HEK293 (cell line): ENCODE measurements at regions not wholly inside any gene's neighbourhood (a gene's known extent, or its start where the extent isn't known, plus 50 kb on each side); places are given as distances from the start of the nearest gene placed in this dataset.

Source experiments
- CTCF ChIA-PET: fragments of 350-600 bp; formaldehyde crosslinking; extraction: SDS; loops from one replicate; lab custom pipeline; 2021; ENCODE audit warnings: antibody characterized with exemption; lab: Yijun Ruan, JAX
- POLR2A ChIA-PET: fragments of 300-600 bp; formaldehyde crosslinking; extraction: SDS; loops from one replicate; lab custom pipeline; 2020; ENCODE audit warnings: antibody characterized with exemption, inconsistent platforms; lab: Yijun Ruan, JAX
- H3K27ac ChIP-seq: fragments of 200-500 bp; sonication (Bioruptor generic); 2 replicates; pipeline ENCODE4 v1.5.1; 2014; ENCODE audit warnings: low read depth, low read length, control low read depth, inconsistent platforms; ENCODE audit errors: extremely low read depth
- H3K36me3 ChIP-seq, 2 experiments: fragments of 200-500 bp in 1 of 2; sonication (Bioruptor generic) in 1 of 2; 1 replicate in 1 of 2; 2 replicates in 1 of 2; pipeline ENCODE4 v1.5.1; 2014 to 2017; ENCODE audit warnings: inconsistent platforms in 2 of 2, low read length in 2 of 2; ENCODE audit not compliant: control insufficient read depth in 2 of 2, insufficient read depth in 1 of 2
- H3K4me1 ChIP-seq: fragments of 200-500 bp; sonication (Bioruptor generic); 2 replicates; pipeline ENCODE4 v1.5.1; 2014; ENCODE audit warnings: mild to moderate bottlenecking, low read length, inconsistent platforms; ENCODE audit not compliant: control insufficient read depth, insufficient read depth
- H3K4me3 ChIP-seq: 2 replicates; pipeline ENCODE4 v1.5.1; 2011; ENCODE audit warnings: low read depth, mild to moderate bottlenecking, control low read depth, low read length, moderate library complexity
- H3K9me3 ChIP-seq: fragments of 200-500 bp; sonication (Bioruptor generic); 2 replicates; pipeline ENCODE4 v1.5.1; 2014; ENCODE audit warnings: low read depth, low read length, inconsistent platforms; ENCODE audit not compliant: control insufficient read depth, insufficient read depth
- GLI2 ChIP-seq: fragments of 450-650 bp; formaldehyde crosslinking; IDR thresholded peaks from 2 replicates; pipeline ENCODE4; 2017; ENCODE audit warnings: missing biosample characterization, missing genetic modification characterization, low read depth, borderline replicate concordance
- GLI4 ChIP-seq: fragments of 450-650 bp; formaldehyde crosslinking; IDR thresholded peaks from 2 replicates; pipeline ENCODE4 v1.5.1; 2016; ENCODE audit warnings: missing biosample characterization, missing genetic modification characterization
- GLIS1 ChIP-seq: fragments of 450-650 bp; formaldehyde crosslinking; IDR thresholded peaks from 2 replicates; pipeline ENCODE4 v1.5.1; 2016; ENCODE audit warnings: missing biosample characterization, missing genetic modification characterization
- MYNN ChIP-seq: fragments of 450-650 bp; formaldehyde crosslinking; IDR thresholded peaks from 2 replicates; pipeline ENCODE4 v1.5.1; 2016; ENCODE audit warnings: missing biosample characterization, missing genetic modification characterization, borderline replicate concordance
- REPIN1 ChIP-seq: fragments of 450-650 bp; formaldehyde crosslinking; IDR thresholded peaks from 2 replicates; pipeline ENCODE4 v1.5.1; 2017; ENCODE audit warnings: missing biosample characterization, missing genetic modification characterization, low read depth
- SCRT2 ChIP-seq: fragments of 450-650 bp; formaldehyde crosslinking; IDR thresholded peaks from 2 replicates; pipeline ENCODE4 v1.5.1; 2016; ENCODE audit warnings: missing biosample characterization, missing genetic modification characterization
- SETDB1 ChIP-seq: IDR thresholded peaks from one replicate; pipeline ENCODE4 v1.6.1; 2017; ENCODE audit warnings: mild to moderate bottlenecking, low read length, moderate library complexity, mixed read lengths; ENCODE audit not compliant: insufficient read length
- WT1 ChIP-seq: fragments of 450-650 bp; formaldehyde crosslinking; IDR thresholded peaks from 2 replicates; pipeline ENCODE4 v1.5.1; 2016; ENCODE audit warnings: missing biosample characterization, missing genetic modification characterization
- ZNF133 ChIP-seq: fragments of 450-650 bp; formaldehyde crosslinking; IDR thresholded peaks from 2 replicates; pipeline ENCODE4 v1.5.1; 2016; ENCODE audit warnings: missing biosample characterization, missing genetic modification characterization
- ZNF169 ChIP-seq: fragments of 450-650 bp; formaldehyde crosslinking; IDR thresholded peaks from 2 replicates; pipeline ENCODE4 v1.5.1; 2016; ENCODE audit warnings: missing biosample characterization, missing genetic modification characterization
- ZNF404 ChIP-seq: fragments of 450-650 bp; formaldehyde crosslinking; IDR thresholded peaks from 2 replicates; pipeline ENCODE4 v1.5.1; 2017; ENCODE audit warnings: missing biosample characterization, missing genetic modification characterization
- ZNF555 ChIP-seq: fragments of 450-650 bp; formaldehyde crosslinking; conservative IDR thresholded peaks from 2 replicates; pipeline ENCODE4 v1.5.1; 2017; ENCODE audit warnings: missing biosample characterization, mild to moderate bottlenecking, missing genetic modification characterization, inconsistent platforms
- ZNF561 ChIP-seq: fragments of 450-650 bp; IDR thresholded peaks from 2 replicates; pipeline ENCODE4 v1.5.1; 2018; ENCODE audit warnings: missing biosample characterization, missing genetic modification characterization, borderline replicate concordance
- ZNF623 ChIP-seq: fragments of 450-650 bp; formaldehyde crosslinking; IDR thresholded peaks from 2 replicates; pipeline ENCODE4 v1.5.1; 2016; ENCODE audit warnings: missing biosample characterization, missing genetic modification characterization
- ZNF843 ChIP-seq: fragments of 450-650 bp; formaldehyde crosslinking; IDR thresholded peaks from 2 replicates; pipeline ENCODE4 v1.5.1; 2016; ENCODE audit warnings: missing biosample characterization, missing genetic modification characterization
- TF ChIP-seq, protein P1 (sequence below): fragments of 450-650 bp; formaldehyde crosslinking; IDR thresholded peaks from 2 replicates; pipeline ENCODE4 v1.5.1; 2016; ENCODE audit warnings: missing biosample characterization, missing genetic modification characterization
- TF ChIP-seq, protein P2 (sequence below): fragments of 450-650 bp; formaldehyde crosslinking; IDR thresholded peaks from 2 replicates; pipeline ENCODE4 v1.5.1; 2017; ENCODE audit warnings: missing biosample characterization, mild to moderate bottlenecking, missing genetic modification characterization, moderate library complexity
- TF ChIP-seq, protein P3 (sequence below): fragments of 450-650 bp; formaldehyde crosslinking; IDR thresholded peaks from 2 replicates; pipeline ENCODE4 v1.5.1; 2016; ENCODE audit warnings: missing biosample characterization, missing genetic modification characterization
- TF ChIP-seq, protein P4 (sequence below): fragments of 450-650 bp; formaldehyde crosslinking; IDR thresholded peaks from 2 replicates; pipeline ENCODE4 v1.5.1; 2016; ENCODE audit warnings: missing biosample characterization, missing genetic modification characterization
- TF ChIP-seq, protein P5 (sequence below): IDR thresholded peaks from 2 replicates; pipeline ENCODE4 v1.6.1; 2011; ENCODE audit warnings: mild to moderate bottlenecking, low read depth, low read length, borderline replicate concordance
- TF ChIP-seq, protein P6 (sequence below): fragments of 450-650 bp; formaldehyde crosslinking; IDR thresholded peaks from 2 replicates; pipeline ENCODE4 v1.5.1; 2016; ENCODE audit warnings: missing biosample characterization, missing genetic modification characterization
- TF ChIP-seq, protein P7 (sequence below): fragments of 450-650 bp; formaldehyde crosslinking; IDR thresholded peaks from 2 replicates; pipeline ENCODE4 v1.5.1; 2016; ENCODE audit warnings: missing biosample characterization, missing genetic modification characterization
- TF ChIP-seq, protein P8 (sequence below): fragments of 450-650 bp; formaldehyde crosslinking; conservative IDR thresholded peaks from 2 replicates; pipeline ENCODE4 v1.5.1; 2016; ENCODE audit warnings: low read depth, missing biosample characterization, missing genetic modification characterization

DNA sequence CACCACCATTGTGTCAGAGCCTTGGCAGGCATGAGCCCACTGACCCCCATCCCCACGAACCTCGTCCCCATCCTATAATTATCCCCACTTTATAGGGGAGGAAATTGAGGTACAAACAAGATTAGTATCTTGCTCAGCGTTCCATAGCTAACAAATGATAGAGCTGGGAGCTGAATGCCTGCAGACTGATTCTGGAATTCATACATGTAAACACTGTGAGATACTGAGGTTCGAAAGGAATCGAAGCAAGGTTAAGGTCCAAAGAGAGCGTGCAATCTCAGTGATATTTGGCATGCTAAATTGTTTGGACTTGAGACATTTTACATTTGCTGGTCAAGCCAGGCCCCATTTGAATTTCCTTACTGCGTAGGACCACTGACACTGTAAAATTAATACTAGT, 746.6 kb downstream of the COL12A1 start:
- Histone ChIP-seq H3K4me3 (no peak overlapping the region), H3K27ac (no peak overlapping the region), H3K4me1 (peaks cover 3% of the 10 kb centered on the region; the same call in 1 of the 2 replicates), H3K9me3 (no peaks in the 10 kb centered on the region), H3K36me3 (no peaks in the 10 kb centered on the region)
- CTCF ChIA-PET, result no interaction called here
- POLR2A ChIA-PET, result no interaction called here
- TF ChIP-seq, protein P1, sequence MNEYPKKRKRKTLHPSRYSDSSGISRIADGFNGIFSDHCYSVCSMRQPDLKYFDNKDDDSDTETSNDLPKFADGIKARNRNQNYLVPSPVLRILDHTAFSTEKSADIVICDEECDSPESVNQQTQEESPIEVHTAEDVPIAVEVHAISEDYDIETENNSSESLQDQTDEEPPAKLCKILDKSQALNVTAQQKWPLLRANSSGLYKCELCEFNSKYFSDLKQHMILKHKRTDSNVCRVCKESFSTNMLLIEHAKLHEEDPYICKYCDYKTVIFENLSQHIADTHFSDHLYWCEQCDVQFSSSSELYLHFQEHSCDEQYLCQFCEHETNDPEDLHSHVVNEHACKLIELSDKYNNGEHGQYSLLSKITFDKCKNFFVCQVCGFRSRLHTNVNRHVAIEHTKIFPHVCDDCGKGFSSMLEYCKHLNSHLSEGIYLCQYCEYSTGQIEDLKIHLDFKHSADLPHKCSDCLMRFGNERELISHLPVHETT (tag by site-specific recombination), result no peak
- TF ChIP-seq GLI4 (tag by site-specific recombination) (no peak), ZNF169 (tag by site-specific recombination) (no peak), SETDB1 (no peak), ZNF404 (tag by site-specific recombination) (no peak), WT1 (tag by site-specific recombination) (no peak), ZNF555 (tag by site-specific recombination) (no peak), SCRT2 (tag by site-specific recombination) (no peak), ZNF133 (tag by site-specific recombination) (no peak)
- TF ChIP-seq, protein P2, sequence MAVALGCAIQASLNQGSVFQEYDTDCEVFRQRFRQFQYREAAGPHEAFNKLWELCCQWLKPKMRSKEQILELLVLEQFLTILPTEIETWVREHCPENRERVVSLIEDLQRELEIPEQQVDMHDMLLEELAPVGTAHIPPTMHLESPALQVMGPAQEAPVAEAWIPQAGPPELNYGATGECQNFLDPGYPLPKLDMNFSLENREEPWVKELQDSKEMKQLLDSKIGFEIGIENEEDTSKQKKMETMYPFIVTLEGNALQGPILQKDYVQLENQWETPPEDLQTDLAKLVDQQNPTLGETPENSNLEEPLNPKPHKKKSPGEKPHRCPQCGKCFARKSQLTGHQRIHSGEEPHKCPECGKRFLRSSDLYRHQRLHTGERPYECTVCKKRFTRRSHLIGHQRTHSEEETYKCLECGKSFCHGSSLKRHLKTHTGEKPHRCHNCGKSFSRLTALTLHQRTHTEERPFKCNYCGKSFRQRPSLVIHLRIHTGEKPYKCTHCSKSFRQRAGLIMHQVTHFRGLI (tag by site-specific recombination), result no peak
- TF ChIP-seq, protein P3, sequence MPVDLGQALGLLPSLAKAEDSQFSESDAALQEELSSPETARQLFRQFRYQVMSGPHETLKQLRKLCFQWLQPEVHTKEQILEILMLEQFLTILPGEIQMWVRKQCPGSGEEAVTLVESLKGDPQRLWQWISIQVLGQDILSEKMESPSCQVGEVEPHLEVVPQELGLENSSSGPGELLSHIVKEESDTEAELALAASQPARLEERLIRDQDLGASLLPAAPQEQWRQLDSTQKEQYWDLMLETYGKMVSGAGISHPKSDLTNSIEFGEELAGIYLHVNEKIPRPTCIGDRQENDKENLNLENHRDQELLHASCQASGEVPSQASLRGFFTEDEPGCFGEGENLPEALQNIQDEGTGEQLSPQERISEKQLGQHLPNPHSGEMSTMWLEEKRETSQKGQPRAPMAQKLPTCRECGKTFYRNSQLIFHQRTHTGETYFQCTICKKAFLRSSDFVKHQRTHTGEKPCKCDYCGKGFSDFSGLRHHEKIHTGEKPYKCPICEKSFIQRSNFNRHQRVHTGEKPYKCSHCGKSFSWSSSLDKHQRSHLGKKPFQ (tag by site-specific recombination), result no peak
- TF ChIP-seq, protein P4, sequence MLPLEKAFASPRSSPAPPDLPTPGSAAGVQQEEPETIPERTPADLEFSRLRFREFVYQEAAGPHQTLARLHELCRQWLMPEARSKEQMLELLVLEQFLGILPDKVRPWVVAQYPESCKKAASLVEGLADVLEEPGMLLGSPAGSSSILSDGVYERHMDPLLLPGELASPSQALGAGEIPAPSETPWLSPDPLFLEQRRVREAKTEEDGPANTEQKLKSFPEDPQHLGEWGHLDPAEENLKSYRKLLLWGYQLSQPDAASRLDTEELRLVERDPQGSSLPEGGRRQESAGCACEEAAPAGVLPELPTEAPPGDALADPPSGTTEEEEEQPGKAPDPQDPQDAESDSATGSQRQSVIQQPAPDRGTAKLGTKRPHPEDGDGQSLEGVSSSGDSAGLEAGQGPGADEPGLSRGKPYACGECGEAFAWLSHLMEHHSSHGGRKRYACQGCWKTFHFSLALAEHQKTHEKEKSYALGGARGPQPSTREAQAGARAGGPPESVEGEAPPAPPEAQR (tag by site-specific recombination), result no peak
- TF ChIP-seq, protein P5, sequence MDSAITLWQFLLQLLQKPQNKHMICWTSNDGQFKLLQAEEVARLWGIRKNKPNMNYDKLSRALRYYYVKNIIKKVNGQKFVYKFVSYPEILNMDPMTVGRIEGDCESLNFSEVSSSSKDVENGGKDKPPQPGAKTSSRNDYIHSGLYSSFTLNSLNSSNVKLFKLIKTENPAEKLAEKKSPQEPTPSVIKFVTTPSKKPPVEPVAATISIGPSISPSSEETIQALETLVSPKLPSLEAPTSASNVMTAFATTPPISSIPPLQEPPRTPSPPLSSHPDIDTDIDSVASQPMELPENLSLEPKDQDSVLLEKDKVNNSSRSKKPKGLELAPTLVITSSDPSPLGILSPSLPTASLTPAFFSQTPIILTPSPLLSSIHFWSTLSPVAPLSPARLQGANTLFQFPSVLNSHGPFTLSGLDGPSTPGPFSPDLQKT, result no peak

DNA sequence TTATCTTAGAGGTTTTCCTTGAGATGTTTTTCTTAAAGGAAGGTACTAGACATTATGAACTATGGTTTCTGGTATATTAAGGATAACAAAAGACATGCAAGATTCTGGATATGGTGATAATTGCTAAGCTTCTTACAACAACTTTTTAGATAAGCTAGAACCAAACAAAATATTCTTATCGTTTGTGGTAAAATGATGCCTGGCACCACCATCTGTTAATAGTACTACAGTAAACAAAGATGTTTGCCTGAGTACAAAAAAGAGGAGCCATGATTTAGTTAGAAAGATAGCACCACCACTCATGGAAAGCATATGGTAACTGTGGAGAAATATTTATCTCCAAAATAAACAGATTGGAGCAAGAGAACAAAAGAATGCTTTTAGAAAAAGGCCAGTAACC, 747.3 kb downstream of the COL12A1 start:
- peaks cover 3% of the 10 kb centered on the region; the same call in 1 of the 2 replicates for H3K4me1 ChIP-seq
- ChIA-PET POLR2A (no interaction called here), CTCF (interaction anchor here (0.6 kb wide), 1 partner anchor 28 kb away, joined by 3 read pairs; no protein-coding TSS in a partner anchor)
- no peaks in the 10 kb centered on the region for H3K9me3 ChIP-seq
- no peaks in the 10 kb centered on the region for H3K36me3 ChIP-seq
- H3K27ac ChIP-seq, result no peak overlapping the region
- no peak overlapping the region for H3K4me3 ChIP-seq
- TF ChIP-seq REPIN1 (tag by site-specific recombination), result no peak
- no peak for TF ChIP-seq ZNF843 (tag by site-specific recombination)
- TF ChIP-seq, protein P6, sequence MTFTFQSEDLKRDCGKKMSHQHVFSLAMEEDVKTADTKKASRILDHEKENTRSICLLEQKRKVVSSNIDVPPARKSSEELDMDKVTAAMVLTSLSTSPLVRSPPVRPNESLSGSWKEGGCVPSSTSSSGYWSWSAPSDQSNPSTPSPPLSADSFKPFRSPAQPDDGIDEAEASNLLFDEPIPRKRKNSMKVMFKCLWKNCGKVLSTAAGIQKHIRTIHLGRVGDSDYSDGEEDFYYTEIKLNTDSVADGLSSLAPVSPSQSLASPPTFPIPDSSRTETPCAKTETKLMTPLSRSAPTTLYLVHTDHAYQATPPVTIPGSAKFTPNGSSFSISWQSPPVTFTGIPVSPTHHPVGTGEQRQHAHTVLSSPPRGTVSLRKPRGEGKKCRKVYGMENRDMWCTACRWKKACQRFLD (tag by site-specific recombination), result no peak
- TF ChIP-seq MYNN (tag by site-specific recombination), result no peak
- TF ChIP-seq, protein P7, sequence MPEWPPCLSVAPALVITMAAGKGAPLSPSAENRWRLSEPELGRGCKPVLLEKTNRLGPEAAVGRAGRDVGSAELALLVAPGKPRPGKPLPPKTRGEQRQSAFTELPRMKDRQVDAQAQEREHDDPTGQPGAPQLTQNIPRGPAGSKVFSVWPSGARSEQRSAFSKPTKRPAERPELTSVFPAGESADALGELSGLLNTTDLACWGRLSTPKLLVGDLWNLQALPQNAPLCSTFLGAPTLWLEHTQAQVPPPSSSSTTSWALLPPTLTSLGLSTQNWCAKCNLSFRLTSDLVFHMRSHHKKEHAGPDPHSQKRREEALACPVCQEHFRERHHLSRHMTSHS, result no peak
- TF ChIP-seq GLIS1 (tag by site-specific recombination), result no peak
- no peak for TF ChIP-seq ZNF561
- TF ChIP-seq ZNF623 (tag by site-specific recombination), result no peak
- no peak for TF ChIP-seq GLI2 (tag by site-specific recombination)
- TF ChIP-seq, protein P8, sequence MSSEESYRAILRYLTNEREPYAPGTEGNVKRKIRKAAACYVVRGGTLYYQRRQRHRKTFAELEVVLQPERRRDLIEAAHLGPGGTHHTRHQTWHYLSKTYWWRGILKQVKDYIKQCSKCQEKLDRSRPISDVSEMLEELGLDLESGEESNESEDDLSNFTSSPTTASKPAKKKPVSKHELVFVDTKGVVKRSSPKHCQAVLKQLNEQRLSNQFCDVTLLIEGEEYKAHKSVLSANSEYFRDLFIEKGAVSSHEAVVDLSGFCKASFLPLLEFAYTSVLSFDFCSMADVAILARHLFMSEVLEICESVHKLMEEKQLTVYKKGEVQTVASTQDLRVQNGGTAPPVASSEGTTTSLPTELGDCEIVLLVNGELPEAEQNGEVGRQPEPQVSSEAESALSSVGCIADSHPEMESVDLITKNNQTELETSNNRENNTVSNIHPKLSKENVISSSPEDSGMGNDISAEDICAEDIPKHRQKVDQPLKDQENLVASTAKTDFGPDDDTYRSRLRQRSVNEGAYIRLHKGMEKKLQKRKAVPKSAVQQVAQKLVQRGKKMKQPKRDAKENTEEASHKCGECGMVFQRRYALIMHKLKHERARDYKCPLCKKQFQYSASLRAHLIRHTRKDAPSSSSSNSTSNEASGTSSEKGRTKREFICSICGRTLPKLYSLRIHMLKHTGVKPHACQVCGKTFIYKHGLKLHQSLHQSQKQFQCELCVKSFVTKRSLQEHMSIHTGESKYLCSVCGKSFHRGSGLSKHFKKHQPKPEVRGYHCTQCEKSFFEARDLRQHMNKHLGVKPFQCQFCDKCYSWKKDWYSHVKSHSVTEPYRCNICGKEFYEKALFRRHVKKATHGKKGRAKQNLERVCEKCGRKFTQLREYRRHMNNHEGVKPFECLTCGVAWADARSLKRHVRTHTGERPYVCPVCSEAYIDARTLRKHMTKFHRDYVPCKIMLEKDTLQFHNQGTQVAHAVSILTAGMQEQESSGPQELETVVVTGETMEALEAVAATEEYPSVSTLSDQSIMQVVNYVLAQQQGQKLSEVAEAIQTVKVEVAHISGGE (tag by site-specific recombination), result no peak
